ENCODE measurements at regions not wholly inside any gene's neighbourhood (a gene's known extent, or its start where the extent isn't known, plus 50 kb on each side); places are given as distances from the start of the nearest gene placed in this dataset.

GRCh38 chr16:7182510-7183109 is 150.0 kb upstream of the RBFOX1 start:
- TF ChIP-seq, protein P1, sequence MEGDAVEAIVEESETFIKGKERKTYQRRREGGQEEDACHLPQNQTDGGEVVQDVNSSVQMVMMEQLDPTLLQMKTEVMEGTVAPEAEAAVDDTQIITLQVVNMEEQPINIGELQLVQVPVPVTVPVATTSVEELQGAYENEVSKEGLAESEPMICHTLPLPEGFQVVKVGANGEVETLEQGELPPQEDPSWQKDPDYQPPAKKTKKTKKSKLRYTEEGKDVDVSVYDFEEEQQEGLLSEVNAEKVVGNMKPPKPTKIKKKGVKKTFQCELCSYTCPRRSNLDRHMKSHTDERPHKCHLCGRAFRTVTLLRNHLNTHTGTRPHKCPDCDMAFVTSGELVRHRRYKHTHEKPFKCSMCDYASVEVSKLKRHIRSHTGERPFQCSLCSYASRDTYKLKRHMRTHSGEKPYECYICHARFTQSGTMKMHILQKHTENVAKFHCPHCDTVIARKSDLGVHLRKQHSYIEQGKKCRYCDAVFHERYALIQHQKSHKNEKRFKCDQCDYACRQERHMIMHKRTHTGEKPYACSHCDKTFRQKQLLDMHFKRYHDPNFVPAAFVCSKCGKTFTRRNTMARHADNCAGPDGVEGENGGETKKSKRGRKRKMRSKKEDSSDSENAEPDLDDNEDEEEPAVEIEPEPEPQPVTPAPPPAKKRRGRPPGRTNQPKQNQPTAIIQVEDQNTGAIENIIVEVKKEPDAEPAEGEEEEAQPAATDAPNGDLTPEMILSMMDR (conservative IDR thresholded peaks at IDR 0.05 in 1 of 2, IDR thresholded peaks at IDR 0.05 in 1 of 2; ENCODE audit: low read depth in 1 of 2, low read length in 2 of 2) = no peak
- TF ChIP-seq EZH2 (IDR thresholded peaks at IDR 0.05; ENCODE audit: low read length, missing control alignments) = no peak

Measured in fibroblast of lung (primary cell).